Aorta (tissue), 5 donors: ENCODE measurements at regions not wholly inside any gene's neighbourhood (a gene's known extent, or its start where the extent isn't known, plus 50 kb on each side); places are given as distances from the start of the nearest gene placed in this dataset.

Experiments
- ATAC-seq: fragments of 200-7000 bp; cut with Tn5 transposase; one replicate; pipeline ENCODE4 v1.9.1; 2022; ENCODE audit warnings: moderate library complexity; ENCODE audit not compliant: low FRiP score
- DNase-seq, 2 donors: peaks; one replicate each; pipeline ENCODE4 v3.0.0-alpha.2; 2020
- H3K27ac ChIP-seq, 2 donors: one replicate each; pipeline ENCODE4 v1.5.1; 2013; ENCODE audit warnings: low read length in 2 of 2, mild to moderate bottlenecking in 2 of 2, moderate library complexity in 2 of 2, control low read depth in 1 of 2, inconsistent platforms in 1 of 2, low read depth in 1 of 2
- H3K27me3 ChIP-seq, 2 donors: one replicate each; pipeline ENCODE4 v1.6.1; 2013; ENCODE audit warnings: control low read depth in 1 of 2, low read length in 1 of 2, mild to moderate bottlenecking in 1 of 2, moderate library complexity in 1 of 2; ENCODE audit not compliant: insufficient read depth in 2 of 2, control insufficient read depth in 1 of 2
- H3K36me3 ChIP-seq, 2 donors: one replicate each; pipeline ENCODE4 v1.6.1; 2013; ENCODE audit warnings: control low read depth in 1 of 2, low read length in 1 of 2, mild to moderate bottlenecking in 1 of 2; ENCODE audit not compliant: insufficient read depth in 2 of 2, control insufficient read depth in 1 of 2
- H3K4me1 ChIP-seq, 2 donors: one replicate each; pipeline ENCODE4 v1.6.1; 2013; ENCODE audit warnings: low read length in 2 of 2, control low read depth in 1 of 2, mild to moderate bottlenecking in 1 of 2, moderate library complexity in 1 of 2; ENCODE audit not compliant: insufficient read depth in 2 of 2, control insufficient read depth in 1 of 2
- H3K4me3 ChIP-seq, 2 donors: one replicate each; pipeline ENCODE4 v1.5.1; 2013; ENCODE audit warnings: low read length in 2 of 2, control low read depth in 1 of 2, mild to moderate bottlenecking in 1 of 2
- H3K9me3 ChIP-seq: one replicate; pipeline ENCODE4 v1.6.1; 2013; ENCODE audit warnings: mild to moderate bottlenecking, low read length; ENCODE audit not compliant: control insufficient read depth
- WGBS, 2 donors: extraction: QIAGEN DNeasy Blood & Tissue Kit; methylation state at CpG; one replicate each; pipeline ENCODE4 v1.1.7; 2013; 5-methylcytosine and 5-hydroxymethylcytosine counted together
- intact Hi-C, 2 donors: fragments of 100-400 bp; cut with DNase I; formaldehyde crosslinking; loops; one replicate each; pipeline versions ENCODE4 v1.14.2 to v1.15.0; 2022
- donor health status: healthy with polysubstance abuse.
- donor health status: Bipolar disorder and iron deficiency.
- donor health status: DM: no; HTN: no; CAD: no.
- donor health status: DM: no; HTN: no; CAD: no.
- donor health status: DM: yes; HTN: yes; CAD: no.

DNA sequence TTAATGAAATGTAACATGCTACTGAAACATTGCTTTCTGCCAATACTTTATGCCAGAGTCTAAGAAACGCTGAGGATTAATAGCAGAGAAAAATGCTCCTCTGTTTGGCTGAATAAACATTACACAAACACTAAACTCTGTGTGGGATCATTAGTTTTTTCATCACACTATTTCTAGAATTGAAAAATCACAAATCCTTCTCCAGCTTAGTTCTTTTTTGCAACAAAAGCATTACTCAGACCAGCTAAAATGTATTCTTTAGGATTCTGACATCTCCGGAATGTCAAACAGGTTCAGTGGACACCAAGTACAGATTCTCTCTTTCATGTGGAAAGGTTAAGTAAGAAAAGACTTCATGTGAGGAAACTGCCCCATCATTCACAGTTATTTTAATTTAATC lies 226.9 kb downstream of the SIM1 start:
- DNase-seq = no peak
- no peak for ATAC-seq
- Histone ChIP-seq H3K4me3 (no peak overlapping the region), H3K36me3 (no peaks in the 10 kb centered on the region), H3K4me1 (no peaks in the 10 kb centered on the region), H3K27ac (no peak overlapping the region), H3K27me3 (peaks cover 0 to 2% of the 10 kb centered on the region in 2 donors), H3K9me3 (no peaks in the 10 kb centered on the region)
- intact Hi-C loops = no loop called here
- WGBS, 2 donors = 19 to 21% methylated on average over 2 of the region's 2 CpGs

DNA sequence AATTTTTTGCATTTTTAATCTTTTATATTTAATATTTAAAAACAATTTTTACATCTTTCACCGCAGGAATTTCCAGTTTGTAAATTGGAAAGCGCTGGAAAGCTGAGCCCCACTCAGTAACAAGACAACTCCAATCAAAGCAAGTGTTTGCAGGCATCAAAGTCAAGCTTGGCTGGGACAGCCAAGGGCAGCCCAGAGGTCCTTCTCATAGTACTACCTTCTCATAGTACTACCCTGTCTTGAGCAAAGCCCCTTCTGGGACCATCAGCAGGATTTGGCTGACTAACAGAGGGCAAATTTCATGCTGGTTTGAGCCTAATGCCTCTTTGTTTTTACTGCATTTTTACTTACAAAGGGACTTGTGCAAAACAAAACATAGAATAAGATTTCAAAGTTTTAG lies 228.3 kb downstream of the SIM1 start:
- Histone ChIP-seq H3K36me3 (no peaks in the 10 kb centered on the region), H3K27ac (no peak overlapping the region), H3K27me3 (peaks cover 0 to 2% of the 10 kb centered on the region in 2 donors), H3K4me3 (no peak overlapping the region), H3K9me3 (no peaks in the 10 kb centered on the region), H3K4me1 (no peaks in the 10 kb centered on the region)
- no peak for ATAC-seq
- WGBS, 2 donors = 95 to 96% methylated on average over 2 of the region's 2 CpGs
- intact Hi-C loops = no loop called here
- no peak for DNase-seq

DNA sequence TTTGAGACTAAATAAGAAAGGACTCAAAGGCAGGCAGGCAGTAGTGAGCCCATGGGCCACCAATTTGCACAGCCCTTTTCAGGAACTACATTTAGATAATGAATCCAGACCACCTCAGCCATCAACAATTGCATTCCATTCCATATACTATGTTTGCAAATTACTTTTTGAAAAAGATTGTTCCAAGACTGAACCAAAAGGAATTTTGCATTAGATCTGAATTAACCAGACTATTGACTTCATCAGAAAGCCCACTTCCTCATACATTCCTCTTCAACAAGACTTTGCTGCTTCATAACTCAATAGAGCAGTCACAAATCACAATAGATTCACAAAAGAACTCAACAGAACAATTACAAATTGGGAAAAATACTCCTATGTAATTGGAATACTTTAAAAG lies 229.1 kb downstream of the SIM1 start:
- Histone ChIP-seq H3K4me3 (no peak overlapping the region), H3K27me3 (no peaks in the 10 kb centered on the region)
- intact Hi-C loops = no loop called here

DNA sequence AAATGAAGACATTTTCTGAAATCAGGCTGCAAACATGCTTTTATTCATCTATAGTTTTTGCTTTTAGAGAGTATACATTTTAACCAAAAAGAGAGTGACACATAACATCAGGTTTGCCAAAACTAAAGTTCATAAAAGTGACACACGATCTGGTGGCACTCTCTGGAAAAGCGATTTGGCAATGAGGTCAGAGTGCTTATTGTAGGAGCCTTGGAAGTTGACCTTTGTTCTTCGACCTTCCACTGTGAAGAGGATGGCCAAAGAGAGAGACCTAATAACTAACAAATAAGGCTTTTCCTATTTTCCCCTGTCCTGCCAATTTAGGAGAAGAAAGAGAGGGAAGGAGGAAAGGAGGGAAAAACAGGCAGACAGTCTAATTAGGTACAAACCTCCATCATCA lies 230.1 kb downstream of the SIM1 start:
- 78 to 82% methylated on average over 3 of the region's 3 CpGs for WGBS, 2 donors
- intact Hi-C loops = no loop called here
- Histone ChIP-seq H3K4me3 (no peak overlapping the region), H3K27me3 (no peaks in the 10 kb centered on the region), H3K36me3 (no peaks in the 10 kb centered on the region), H3K9me3 (no peaks in the 10 kb centered on the region), H3K27ac (no peak overlapping the region), H3K4me1 (no peaks in the 10 kb centered on the region)
- ATAC-seq (no peak), DNase-seq (no peak)

More for the DNA sequence above, 229.1 kb downstream of the SIM1 start:
- no peak for ATAC-seq
- DNase-seq = no peak
- Histone ChIP-seq H3K4me1 (no peaks in the 10 kb centered on the region), H3K9me3 (no peaks in the 10 kb centered on the region), H3K36me3 (no peaks in the 10 kb centered on the region), H3K27ac (no peak overlapping the region)

- ATAC-seq (no peak), DNase-seq (no peak)
- Histone ChIP-seq H3K4me3 (no peak overlapping the region), H3K27me3 (no peaks in the 10 kb centered on the region), H3K36me3 (no peaks in the 10 kb centered on the region), H3K27ac (no peak overlapping the region), H3K9me3 (no peaks in the 10 kb centered on the region), H3K4me1 (no peaks in the 10 kb centered on the region)
- 94% methylated on average over 5 of the region's 5 CpGs for WGBS, 2 donors
- intact Hi-C loops = no loop called here
Measured at GRCh38 chr6:100232781-100233573, 231.7 kb downstream of the SIM1 start.

GRCh38 chr6:100230953-100231316 lies 233.8 kb downstream of the SIM1 start:
- no peak for DNase-seq
- no peaks in the 10 kb centered on the region for H3K27me3 ChIP-seq
- no peak overlapping the region for H3K27ac ChIP-seq
- H3K4me3 ChIP-seq = no peak overlapping the region
- WGBS, 2 donors = 73 to 85% methylated on average over 1 of the region's 1 CpG
- no peaks in the 10 kb centered on the region for H3K9me3 ChIP-seq
- intact Hi-C loops = no loop called here
- H3K36me3 ChIP-seq = no peaks in the 10 kb centered on the region
- ATAC-seq = no peak
- H3K4me1 ChIP-seq = no peaks in the 10 kb centered on the region

- intact Hi-C loops = no loop called here
- H3K27ac ChIP-seq = no peak overlapping the region
- H3K4me3 ChIP-seq = no peak overlapping the region
- H3K4me1 ChIP-seq = no peaks in the 10 kb centered on the region
- ATAC-seq (no peak), DNase-seq (no peak)
- WGBS, 2 donors = 94 to 98% methylated on average over 6 of the region's 6 CpGs
- no peaks in the 10 kb centered on the region for H3K27me3 ChIP-seq
- no peaks in the 10 kb centered on the region for H3K9me3 ChIP-seq
- no peaks in the 10 kb centered on the region for H3K36me3 ChIP-seq
Measured at GRCh38 chr6:100230115-100230952, 234.4 kb downstream of the SIM1 start.

GRCh38 chr6:100229512-100229911 lies 235.2 kb downstream of the SIM1 start:
- no peaks in the 10 kb centered on the region for H3K36me3 ChIP-seq
- H3K4me1 ChIP-seq = no peaks in the 10 kb centered on the region
- H3K27ac ChIP-seq = no peak overlapping the region
- no peaks in the 10 kb centered on the region for H3K9me3 ChIP-seq
- H3K4me3 ChIP-seq = peak overlapping the region in 1 of 2 donors; percentile 35
- intact Hi-C loops = no loop called here
- no peaks in the 10 kb centered on the region for H3K27me3 ChIP-seq
- ATAC-seq (no peak), DNase-seq (no peak)
- WGBS, 2 donors = 77 to 84% methylated on average over 5 of the region's 5 CpGs
